Activated CD8-positive, alpha-beta T cell treated with anti-CD3 and anti-CD28 coated beads for 36 hours (primary cell): ENCODE measurements at regions not wholly inside any gene's neighbourhood (a gene's known extent, or its start where the extent isn't known, plus 50 kb on each side); places are given as distances from the start of the nearest gene placed in this dataset.

Source experiments
- ATAC-seq: fragments of 200-7000 bp; cut with Tn5 transposase; one replicate; pipeline ENCODE4 v1.10.0; 2021; ENCODE audit warnings: mild to moderate bottlenecking, moderate library complexity
- CTCF ChIA-PET: fragments of 350-600 bp; sonication (Branson Sonifier 250); formaldehyde crosslinking; loops from one replicate; lab custom pipeline; 2021; ENCODE audit warnings: antibody characterized with exemption; lab: Charles Lee
- POLR2A ChIA-PET: fragments of 350-600 bp; sonication (Branson Sonifier 250); formaldehyde crosslinking; loops from one replicate; lab custom pipeline; 2021; ENCODE audit warnings: antibody characterized with exemption; lab: Charles Lee
- DNase-seq: peaks from one replicate; pipeline ENCODE4 v3.0.0-alpha.2; 2020
- H3K27ac Mint-ChIP-seq: one replicate; pipeline ENCODE4 v1.8.0; 2021; ENCODE audit warnings: mild to moderate bottlenecking, mixed read lengths
- H3K27me3 Mint-ChIP-seq: one replicate; pipeline ENCODE4 v1.8.0; 2021; ENCODE audit warnings: mixed read lengths
- H3K36me3 Mint-ChIP-seq: one replicate; pipeline ENCODE4 v1.8.0; 2021; ENCODE audit warnings: low read depth, mixed read lengths
- H3K4me1 Mint-ChIP-seq: one replicate; pipeline ENCODE4 v1.8.0; 2021; ENCODE audit warnings: low read depth, mixed read lengths
- H3K4me3 Mint-ChIP-seq: one replicate; pipeline ENCODE4 v1.8.0; 2021; ENCODE audit warnings: mild to moderate bottlenecking, moderate library complexity, mixed read lengths
- H3K9me3 Mint-ChIP-seq: one replicate; pipeline ENCODE4 v1.8.0; 2021; ENCODE audit warnings: mixed read lengths
- intact Hi-C: fragments of 100-400 bp; cut with micrococcal nuclease; formaldehyde crosslinking; loops from one replicate; pipeline ENCODE4 v1.10.0; 2022
- TF ChIP-seq, protein P1 (sequence below): fragments of 200-600 bp; IDR thresholded peaks from one replicate; pipeline ENCODE4 v1.8.0; 2022; ENCODE audit warnings: antibody characterized with exemption, mild to moderate bottlenecking

DNA sequence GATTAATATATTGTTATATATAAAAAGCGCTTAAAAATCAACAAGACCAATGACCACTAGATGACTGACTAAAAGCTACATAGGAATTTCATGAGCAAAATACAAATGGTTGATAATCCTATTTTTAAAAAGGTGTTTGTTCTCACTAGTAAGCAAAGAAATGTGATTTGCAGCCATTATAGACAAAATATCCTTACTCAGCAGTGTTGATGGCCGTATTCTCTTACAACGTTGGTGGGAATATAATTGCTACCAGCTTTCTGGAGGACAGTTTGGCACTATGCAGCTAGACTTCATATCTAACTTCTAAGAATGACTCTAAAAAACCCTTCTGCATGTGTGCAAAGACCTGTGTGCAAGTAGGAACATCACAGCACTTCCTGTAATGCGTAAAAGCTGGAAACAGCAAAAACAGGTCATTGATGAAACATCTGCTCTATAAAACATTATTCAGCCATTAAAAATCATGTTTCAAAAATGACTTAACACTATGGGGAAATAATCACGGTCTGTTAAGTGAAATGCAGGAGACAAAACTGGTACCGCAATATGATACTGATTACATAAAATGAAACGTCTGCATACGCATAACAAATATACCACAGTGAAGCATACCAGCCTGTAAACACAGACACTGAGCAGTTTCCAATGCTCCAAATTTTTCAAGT is 70.1 kb upstream of the LINC01488 start:
- ATAC-seq (no peak), DNase-seq (no peak)
- Mint-ChIP-seq H3K9me3 (no peaks in the 10 kb centered on the region), H3K4me1 (peaks cover 4% of the 10 kb centered on the region), H3K36me3 (no peaks in the 10 kb centered on the region), H3K27ac (no peak overlapping the region), H3K27me3 (peaks cover 6% of the 10 kb centered on the region), H3K4me3 (no peak overlapping the region)
- CTCF ChIA-PET, result no interaction called here
- POLR2A ChIA-PET, result no interaction called here
- intact Hi-C loops, result no loop called here
- TF ChIP-seq, protein P1, sequence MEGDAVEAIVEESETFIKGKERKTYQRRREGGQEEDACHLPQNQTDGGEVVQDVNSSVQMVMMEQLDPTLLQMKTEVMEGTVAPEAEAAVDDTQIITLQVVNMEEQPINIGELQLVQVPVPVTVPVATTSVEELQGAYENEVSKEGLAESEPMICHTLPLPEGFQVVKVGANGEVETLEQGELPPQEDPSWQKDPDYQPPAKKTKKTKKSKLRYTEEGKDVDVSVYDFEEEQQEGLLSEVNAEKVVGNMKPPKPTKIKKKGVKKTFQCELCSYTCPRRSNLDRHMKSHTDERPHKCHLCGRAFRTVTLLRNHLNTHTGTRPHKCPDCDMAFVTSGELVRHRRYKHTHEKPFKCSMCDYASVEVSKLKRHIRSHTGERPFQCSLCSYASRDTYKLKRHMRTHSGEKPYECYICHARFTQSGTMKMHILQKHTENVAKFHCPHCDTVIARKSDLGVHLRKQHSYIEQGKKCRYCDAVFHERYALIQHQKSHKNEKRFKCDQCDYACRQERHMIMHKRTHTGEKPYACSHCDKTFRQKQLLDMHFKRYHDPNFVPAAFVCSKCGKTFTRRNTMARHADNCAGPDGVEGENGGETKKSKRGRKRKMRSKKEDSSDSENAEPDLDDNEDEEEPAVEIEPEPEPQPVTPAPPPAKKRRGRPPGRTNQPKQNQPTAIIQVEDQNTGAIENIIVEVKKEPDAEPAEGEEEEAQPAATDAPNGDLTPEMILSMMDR, result no peak

DNA sequence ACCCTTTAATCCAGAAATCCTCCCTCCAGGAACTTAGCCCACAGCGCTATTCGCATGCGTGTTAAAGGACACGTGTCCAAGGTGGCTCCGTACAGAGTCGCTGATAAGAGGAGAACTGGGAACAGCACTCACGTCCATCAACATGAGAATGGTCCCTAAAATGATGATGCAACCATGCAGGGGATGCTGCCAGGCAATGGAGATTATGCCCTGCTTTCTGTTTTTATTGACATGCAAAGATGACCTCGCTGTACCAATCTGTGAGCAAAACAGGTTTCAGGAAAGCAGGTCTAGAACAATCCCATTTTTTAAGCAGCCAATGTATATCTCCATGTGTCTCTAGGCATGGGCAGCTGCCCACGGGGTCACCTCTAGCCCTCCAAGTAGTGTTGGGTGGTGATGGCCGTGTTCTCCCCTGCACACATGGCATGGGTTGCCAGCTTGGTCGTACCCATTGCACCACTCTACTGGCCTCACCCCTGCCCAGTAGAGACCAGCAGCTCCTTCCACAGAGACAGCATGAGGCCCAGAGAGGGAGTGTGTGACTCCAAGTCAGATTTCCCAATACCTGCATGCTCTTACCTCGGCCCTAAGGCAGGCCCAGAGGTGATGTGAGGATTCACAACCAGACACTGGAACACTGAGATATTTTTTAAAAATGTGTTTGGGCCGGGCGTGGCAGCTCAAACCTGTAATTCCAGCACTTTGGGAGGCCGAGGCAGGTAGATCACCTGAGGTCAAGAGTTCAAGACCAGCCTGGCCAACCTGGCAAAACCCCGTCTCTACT is 68.3 kb upstream of the LINC01488 start:
- intact Hi-C loops, result no loop called here
- Mint-ChIP-seq H3K4me3 (no peak overlapping the region), H3K4me1 (peaks cover 4% of the 10 kb centered on the region), H3K27ac (no peak overlapping the region), H3K27me3 (peaks cover 6% of the 10 kb centered on the region), H3K9me3 (no peaks in the 10 kb centered on the region), H3K36me3 (no peaks in the 10 kb centered on the region)
- ChIA-PET CTCF (no interaction called here), POLR2A (no interaction called here)
- no peak for ATAC-seq
- TF ChIP-seq, protein P1, result no peak
- DNase-seq, result no peak

DNA sequence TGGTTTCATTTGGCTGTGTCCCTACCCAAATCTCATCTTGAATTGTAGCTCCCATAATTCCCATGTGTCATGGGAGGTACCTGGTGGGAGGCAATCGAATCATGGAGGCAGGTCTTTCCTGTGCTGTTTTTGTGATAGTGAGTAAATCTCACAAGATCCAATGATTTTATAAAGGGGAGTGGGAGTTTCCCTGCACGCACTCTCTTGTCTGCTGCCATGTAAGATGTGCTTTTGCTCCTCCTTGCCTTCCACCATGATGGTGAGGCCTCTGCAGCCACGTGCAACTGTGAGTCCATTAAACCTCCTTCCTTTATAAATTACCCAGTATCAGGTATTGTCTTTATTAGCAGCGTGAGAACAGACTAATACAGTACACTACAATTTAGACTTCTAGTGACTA is 67.5 kb upstream of the LINC01488 start:
- intact Hi-C loops, result no loop called here
- Mint-ChIP-seq H3K36me3 (no peaks in the 10 kb centered on the region), H3K4me1 (peaks cover 4% of the 10 kb centered on the region), H3K9me3 (no peaks in the 10 kb centered on the region), H3K4me3 (no peak overlapping the region), H3K27me3 (peaks cover 8% of the 10 kb centered on the region), H3K27ac (no peak overlapping the region)
- TF ChIP-seq, protein P1, result no peak
- ChIA-PET CTCF (no interaction called here), POLR2A (no interaction called here)
- no peak for DNase-seq
- no peak for ATAC-seq

DNA sequence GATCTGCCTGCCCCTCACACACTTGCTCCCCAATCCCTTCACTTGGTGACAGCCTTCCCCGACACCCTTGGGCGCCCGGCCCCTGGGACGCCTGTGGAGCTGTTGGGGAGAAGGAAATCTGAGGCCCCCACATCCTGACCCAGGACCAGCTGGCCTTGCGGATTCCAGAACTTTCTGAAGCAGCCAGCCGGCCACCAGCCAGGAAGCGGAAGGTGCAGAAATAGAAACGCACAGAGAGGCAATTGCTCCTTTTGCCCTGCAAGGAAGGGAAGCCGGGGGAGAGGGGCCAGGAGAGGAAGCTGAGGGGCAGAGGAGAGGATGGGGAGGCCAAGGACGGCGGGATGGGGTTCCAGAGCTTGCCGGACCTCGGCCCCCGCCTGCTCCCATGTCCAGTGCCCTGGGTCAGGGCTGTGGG is 66.7 kb upstream of the LINC01488 start:
- POLR2A ChIA-PET, result no interaction called here
- Mint-ChIP-seq H3K27ac (no peak overlapping the region), H3K9me3 (no peaks in the 10 kb centered on the region), H3K36me3 (no peaks in the 10 kb centered on the region), H3K4me1 (peaks cover 3% of the 10 kb centered on the region), H3K4me3 (no peak overlapping the region), H3K27me3 (peaks cover 8% of the 10 kb centered on the region)
- intact Hi-C loops, result no loop called here
- TF ChIP-seq, protein P1, result no peak
- ATAC-seq (no peak), DNase-seq (no peak)
- CTCF ChIA-PET, result no interaction called here

DNA sequence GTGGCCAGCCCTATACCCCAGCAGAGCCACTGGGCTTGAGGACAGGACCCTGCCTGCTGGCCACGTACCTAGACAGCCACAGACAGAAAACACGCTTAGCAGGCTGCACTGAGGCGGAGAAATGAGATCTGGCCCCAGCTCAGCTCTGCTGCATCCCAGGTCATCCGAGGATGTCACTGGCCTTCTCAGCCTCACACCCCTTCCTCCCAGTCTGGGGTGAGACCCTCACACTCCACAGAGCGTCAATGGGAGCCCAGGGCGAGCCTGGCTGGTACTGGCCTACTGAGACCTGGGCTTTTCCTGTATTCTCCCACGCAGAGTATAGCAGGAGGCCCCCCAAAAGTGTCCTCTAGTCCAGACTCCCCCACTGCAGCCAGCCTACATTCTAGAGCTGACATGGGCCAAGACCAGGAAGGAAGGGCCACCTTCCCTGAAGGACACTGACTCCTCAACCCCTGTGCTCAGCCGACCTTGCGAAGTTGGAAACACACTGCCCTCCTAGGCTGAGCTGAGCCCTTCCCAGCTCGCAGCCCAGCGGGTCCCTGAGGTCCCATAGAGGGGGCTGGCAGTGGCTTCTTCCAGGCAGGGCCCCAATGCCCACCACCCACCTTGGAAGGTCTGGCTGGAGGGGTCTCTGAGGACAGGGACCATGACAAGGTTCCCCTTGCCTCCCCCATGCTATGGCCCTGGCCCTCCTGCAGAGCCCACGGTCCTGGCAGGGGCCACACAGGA is 65.9 kb upstream of the LINC01488 start:
- ChIA-PET CTCF (no interaction called here), POLR2A (no interaction called here)
- DNase-seq, result no peak
- ATAC-seq, result no peak
- Mint-ChIP-seq H3K27ac (no peak overlapping the region), H3K4me1 (no peaks in the 10 kb centered on the region), H3K4me3 (no peak overlapping the region), H3K27me3 (peaks cover 4% of the 10 kb centered on the region), H3K9me3 (no peaks in the 10 kb centered on the region), H3K36me3 (no peaks in the 10 kb centered on the region)
- intact Hi-C loops, result no loop called here
- TF ChIP-seq, protein P1, result no peak
